Gastroesophageal sphincter (tissue), 4 donors: ENCODE measurements at regions not wholly inside any gene's neighbourhood (a gene's known extent, or its start where the extent isn't known, plus 50 kb on each side); places are given as distances from the start of the nearest gene placed in this dataset.

ENCODE experiments used
- ATAC-seq: fragments of 150-250 bp; one replicate; pipeline ENCODE4 v1.9.1; 2016; ENCODE audit warnings: mild to moderate bottlenecking, moderate library complexity
- H3K27ac ChIP-seq, 4 donors: fragments of 200-600 bp; sonication (generic) in 3 of 4; 1 replicate in 3 of 4; 2 replicates in 1 of 4; pipeline ENCODE4 v1.5.1; 2016 to 2019
- H3K27me3 ChIP-seq: fragments of 200-600 bp; sonication (generic); one replicate; pipeline ENCODE4 v1.5.1; 2019
- H3K36me3 ChIP-seq, 2 donors: fragments of 200-600 bp; sonication (generic); one replicate each; pipeline ENCODE4 v1.5.1; 2019; ENCODE audit warnings: control low read depth in 1 of 2
- H3K4me1 ChIP-seq, 3 donors: fragments of 200-600 bp; sonication (generic); 1 replicate in 2 of 3; 2 replicates in 1 of 3; pipeline ENCODE4 v1.5.1; 2016 to 2019; ENCODE audit warnings: control low read depth in 2 of 3
- H3K4me3 ChIP-seq, 2 donors: fragments of 200-600 bp; sonication (generic); one replicate each; pipeline ENCODE4 v1.5.1; 2019; ENCODE audit warnings: mild to moderate bottlenecking in 1 of 2, moderate library complexity in 1 of 2
- H3K9me3 ChIP-seq, 3 donors: fragments of 200-600 bp; sonication (generic); one replicate each; pipeline ENCODE4 v1.5.1; 2017 to 2019; ENCODE audit warnings: control low read depth in 2 of 3
- EP300 ChIP-seq: sonication (generic); formaldehyde crosslinking; IDR thresholded peaks from one replicate; pipeline ENCODE4 v1.6.1; 2017; ENCODE audit warnings: antibody characterized with exemption, mild to moderate bottlenecking
- WGBS, 2 donors: methylation state at CpG; one replicate each; pipeline ENCODE4 v1.1.5; 2018; ENCODE audit warnings: low coverage in 1 of 2; 5-methylcytosine and 5-hydroxymethylcytosine counted together
- TF ChIP-seq, protein P1 (sequence below), 4 experiments: fragments of 200-600 bp in 2 of 4; fragments of 450-650 bp in 2 of 4; sonication (generic) in 1 of 4; IDR thresholded peaks; one replicate each; pipeline ENCODE4 v1.5.1; 2017 to 2019; ENCODE audit warnings: antibody characterized with exemption in 4 of 4, mild to moderate bottlenecking in 2 of 4, moderate library complexity in 2 of 4

DNA sequence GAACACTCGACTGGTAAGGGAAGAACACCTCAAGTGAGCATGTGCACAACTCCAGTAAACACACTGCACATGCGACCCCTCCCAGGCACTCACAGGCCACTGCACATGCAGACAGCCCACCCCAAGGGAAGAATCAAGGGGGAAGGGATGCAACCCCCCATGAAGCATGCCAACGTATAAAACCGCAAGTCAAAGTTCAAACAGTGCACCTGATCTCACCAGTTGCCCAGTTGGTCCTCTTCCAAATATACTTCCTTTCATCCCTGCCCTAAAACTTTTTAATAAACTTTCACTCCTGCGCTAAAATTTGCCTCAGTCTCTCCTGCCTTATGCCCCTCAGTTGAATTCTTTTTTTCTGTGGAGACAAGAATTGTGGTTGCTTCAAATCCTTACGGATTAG lies 51.0 kb upstream of the TOM1L1 start:
- Histone ChIP-seq H3K4me3 (no peak overlapping the region), H3K27me3 (no peaks in the 10 kb centered on the region), H3K9me3 (no peaks in the 10 kb centered on the region), H3K36me3 (no peaks in the 10 kb centered on the region), H3K27ac (no peak overlapping the region), H3K4me1 (no peaks in the 10 kb centered on the region)
- 81 to 87% methylated on average over 4 to 6 of the region's 6 CpGs for WGBS, 2 donors
- TF ChIP-seq, protein P1, sequence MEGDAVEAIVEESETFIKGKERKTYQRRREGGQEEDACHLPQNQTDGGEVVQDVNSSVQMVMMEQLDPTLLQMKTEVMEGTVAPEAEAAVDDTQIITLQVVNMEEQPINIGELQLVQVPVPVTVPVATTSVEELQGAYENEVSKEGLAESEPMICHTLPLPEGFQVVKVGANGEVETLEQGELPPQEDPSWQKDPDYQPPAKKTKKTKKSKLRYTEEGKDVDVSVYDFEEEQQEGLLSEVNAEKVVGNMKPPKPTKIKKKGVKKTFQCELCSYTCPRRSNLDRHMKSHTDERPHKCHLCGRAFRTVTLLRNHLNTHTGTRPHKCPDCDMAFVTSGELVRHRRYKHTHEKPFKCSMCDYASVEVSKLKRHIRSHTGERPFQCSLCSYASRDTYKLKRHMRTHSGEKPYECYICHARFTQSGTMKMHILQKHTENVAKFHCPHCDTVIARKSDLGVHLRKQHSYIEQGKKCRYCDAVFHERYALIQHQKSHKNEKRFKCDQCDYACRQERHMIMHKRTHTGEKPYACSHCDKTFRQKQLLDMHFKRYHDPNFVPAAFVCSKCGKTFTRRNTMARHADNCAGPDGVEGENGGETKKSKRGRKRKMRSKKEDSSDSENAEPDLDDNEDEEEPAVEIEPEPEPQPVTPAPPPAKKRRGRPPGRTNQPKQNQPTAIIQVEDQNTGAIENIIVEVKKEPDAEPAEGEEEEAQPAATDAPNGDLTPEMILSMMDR (IDR thresholded peaks at IDR 0.05) = no peak
- no peak for TF ChIP-seq EP300
- no peak for ATAC-seq
